NCI-H526 treated with DMSO at 0.1 percent for 48 hours (cell line): ENCODE measurements at regions not wholly inside any gene's neighbourhood (a gene's known extent, or its start where the extent isn't known, plus 50 kb on each side); places are given as distances from the start of the nearest gene placed in this dataset.

Experiments used
- DNase-seq: peaks from one replicate; lab custom pipeline; 2025; lab: John Stamatoyannopoulos, UW

GRCh38 chr5:92778261-92778660 lies 802.8 kb downstream of the NR2F1-AS1 start:
- no peak for DNase-seq

GRCh38 chr5:92777421-92777820 lies 803.6 kb downstream of the NR2F1-AS1 start:
- DNase-seq = no peak

DNA sequence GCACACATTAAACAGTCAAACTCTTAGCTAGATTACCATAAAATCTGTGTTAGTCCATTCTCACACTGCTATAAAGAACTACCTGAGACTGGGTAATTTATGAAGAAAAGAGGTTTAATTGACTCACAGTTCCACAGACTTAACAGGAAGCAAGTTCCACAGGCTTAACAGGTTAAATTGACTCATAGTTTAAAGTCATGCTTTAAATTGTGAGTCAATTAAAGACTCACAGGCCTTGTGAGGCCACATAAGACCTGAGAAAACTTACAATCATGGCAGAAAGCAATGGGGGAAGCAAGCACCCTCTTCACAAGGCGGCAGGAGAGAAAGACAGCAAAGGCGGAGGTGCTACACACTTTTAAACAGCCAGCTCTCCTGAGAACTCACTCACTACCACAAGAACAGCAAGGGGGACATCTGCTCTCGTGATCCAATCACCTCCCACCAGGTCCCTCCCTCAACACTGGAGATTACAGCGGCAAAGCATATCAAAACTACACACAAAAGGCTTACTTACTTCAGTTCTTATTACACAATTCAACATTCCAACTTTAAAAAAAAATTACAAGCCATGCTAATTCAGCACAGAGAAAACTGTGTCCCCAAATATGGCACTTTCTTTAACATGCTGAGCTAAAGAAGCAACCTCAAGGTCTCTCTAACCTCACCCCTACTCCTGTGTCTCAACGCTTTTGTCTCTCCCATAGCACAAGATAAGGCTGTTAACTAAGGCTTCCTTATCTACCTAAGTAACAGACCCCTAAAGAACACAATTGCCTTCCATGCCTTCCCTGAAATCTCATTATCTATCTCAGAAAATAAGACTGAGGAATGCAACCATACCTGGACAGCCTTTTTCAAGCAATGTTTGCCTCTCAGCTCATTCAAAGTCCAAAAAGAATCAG lies 805.1 kb downstream of the NR2F1-AS1 start:
- no peak for DNase-seq

GRCh38 chr5:92769978-92770377 lies 811.0 kb downstream of the NR2F1-AS1 start:
- no peak for DNase-seq

DNA sequence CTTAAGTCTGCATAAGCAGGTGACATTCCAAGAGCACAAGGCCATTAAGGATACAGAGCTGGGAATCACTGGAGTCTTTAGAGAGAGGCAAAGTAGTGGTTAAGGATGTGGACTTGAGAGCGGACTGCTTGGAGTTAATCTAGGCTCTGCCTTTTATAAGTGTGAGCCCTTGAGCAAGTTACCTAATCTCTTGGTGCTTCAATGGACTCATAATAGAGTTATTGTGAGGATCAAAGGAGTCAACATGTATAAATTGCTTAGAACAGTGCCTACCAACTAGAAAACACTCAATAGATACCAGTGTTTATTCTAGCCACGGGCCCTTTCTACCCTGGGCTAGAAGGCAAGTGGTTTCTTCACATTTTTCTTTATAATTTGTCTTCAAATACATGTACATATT lies 819.4 kb downstream of the NR2F1-AS1 start:
- no peak for DNase-seq

- DNase-seq = no peak
Observed at GRCh38 chr5:92760550-92760949, 820.5 kb downstream of the NR2F1-AS1 start.

DNA sequence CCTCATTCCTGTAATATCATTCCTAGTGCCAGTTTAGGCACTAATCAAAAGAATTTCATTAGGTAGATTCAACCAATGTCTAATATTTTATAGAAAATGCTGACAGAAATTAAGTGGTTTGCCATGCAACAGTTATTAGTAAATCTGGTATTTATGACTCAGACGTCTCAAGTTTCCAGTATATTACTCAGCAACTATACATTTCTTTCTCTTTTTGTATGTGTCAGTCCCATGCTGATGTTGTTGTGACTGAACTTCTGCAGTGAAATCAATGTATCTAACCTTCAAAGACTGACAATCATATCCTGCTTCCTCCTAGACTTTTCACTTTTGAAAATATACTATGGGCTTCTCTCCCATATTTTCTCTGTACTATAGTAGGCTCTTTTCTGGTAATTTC lies 822.5 kb downstream of the NR2F1-AS1 start:
- no peak for DNase-seq

- DNase-seq = no peak
Observed at GRCh38 chr5:92749943-92750342, 831.1 kb downstream of the NR2F1-AS1 start.

DNA sequence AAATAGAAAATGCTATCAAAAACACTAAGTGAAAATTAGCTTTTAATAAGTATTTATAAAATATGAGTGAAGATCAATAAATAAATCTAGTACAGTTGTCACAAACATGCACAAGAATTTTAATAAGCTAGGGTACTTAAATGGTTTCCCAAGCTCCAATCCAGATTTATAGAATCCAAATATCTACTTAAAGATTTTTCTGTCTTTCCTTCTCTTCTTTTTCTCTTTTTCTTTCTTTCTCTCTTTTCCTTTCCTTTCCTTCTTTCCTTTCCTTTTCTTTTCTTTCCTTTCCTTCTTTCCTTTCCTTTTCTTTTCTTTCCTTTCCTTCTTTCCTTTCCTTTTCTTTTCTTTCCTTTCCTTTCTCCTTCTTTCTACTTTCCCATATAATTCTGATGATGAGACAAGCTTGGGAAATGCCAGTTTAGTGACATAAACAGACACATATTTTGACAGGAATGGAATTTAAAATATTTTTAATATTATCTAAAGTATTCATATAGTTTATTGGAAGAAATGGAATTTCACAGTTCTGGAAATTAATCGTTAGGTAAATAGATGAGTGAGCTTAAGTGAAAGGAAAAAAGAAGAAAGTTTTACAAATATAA lies 832.8 kb downstream of the NR2F1-AS1 start:
- DNase-seq = no peak

GRCh38 chr5:92741906-92742305 lies 839.1 kb downstream of the NR2F1-AS1 start:
- DNase-seq = no peak

- DNase-seq = no peak
Observed at GRCh38 chr5:92734211-92734940, 846.6 kb downstream of the NR2F1-AS1 start.

GRCh38 chr5:92730486-92730885 lies 850.5 kb downstream of the NR2F1-AS1 start:
- no peak for DNase-seq

GRCh38 chr5:92729088-92729487 lies 851.9 kb downstream of the NR2F1-AS1 start:
- DNase-seq = no peak

DNA sequence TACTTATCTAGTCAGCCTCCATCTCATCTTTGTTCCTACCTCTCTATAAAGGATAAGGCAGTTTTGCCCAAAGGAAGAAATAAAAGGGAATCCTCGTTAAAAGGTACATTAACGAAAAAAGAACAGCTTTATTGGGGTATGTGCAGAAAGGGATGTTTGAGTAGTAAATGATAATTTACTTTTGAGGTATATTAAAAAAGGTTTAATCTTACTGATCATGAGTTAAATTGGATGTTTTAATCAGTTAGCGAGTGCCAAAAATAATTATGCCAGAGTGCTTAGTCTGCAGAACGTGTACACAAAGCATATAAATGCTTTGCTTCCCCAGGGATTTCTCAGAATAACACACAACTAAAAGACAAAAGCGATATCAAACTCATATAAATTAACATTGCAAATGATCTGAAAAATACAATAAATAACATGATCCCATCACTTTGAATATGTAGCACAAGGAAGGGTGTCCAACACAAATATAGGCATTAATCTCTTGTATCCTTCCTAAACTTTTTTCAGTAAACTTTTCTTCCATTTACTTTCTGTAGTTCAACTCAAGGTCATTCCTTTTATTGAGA lies 865.0 kb downstream of the NR2F1-AS1 start:
- DNase-seq = no peak

DNA sequence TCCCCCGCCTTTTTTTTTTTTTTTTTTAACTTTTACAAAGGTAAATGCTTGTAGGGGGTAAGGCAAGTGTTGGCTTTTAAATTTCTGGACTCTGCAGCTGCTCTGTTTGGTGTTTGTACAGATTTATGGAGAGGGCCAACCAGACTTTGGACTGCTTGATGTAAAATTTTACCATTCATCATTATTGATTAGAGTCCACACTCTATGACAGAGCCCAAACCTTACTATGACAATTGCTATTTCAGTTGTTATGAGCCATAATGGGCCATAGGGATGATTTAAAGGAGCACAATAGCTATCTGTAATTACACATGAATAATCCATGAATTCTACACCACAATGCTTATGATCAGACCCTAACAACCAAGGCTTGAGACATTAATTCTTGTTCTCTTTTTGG lies 867.2 kb downstream of the NR2F1-AS1 start:
- DNase-seq = no peak

GRCh38 chr5:92713335-92713743 lies 867.7 kb downstream of the NR2F1-AS1 start:
- DNase-seq = no peak

- DNase-seq = no peak
Observed at GRCh38 chr5:92711956-92712355, 869.1 kb downstream of the NR2F1-AS1 start.

- no peak for DNase-seq
Observed at GRCh38 chr5:92704590-92704989, 876.4 kb downstream of the NR2F1-AS1 start.

GRCh38 chr5:92703976-92704375 lies 877.0 kb downstream of the NR2F1-AS1 start:
- no peak for DNase-seq

GRCh38 chr5:92695123-92696003 lies 885.7 kb downstream of the NR2F1-AS1 start:
- DNase-seq = no peak

DNA sequence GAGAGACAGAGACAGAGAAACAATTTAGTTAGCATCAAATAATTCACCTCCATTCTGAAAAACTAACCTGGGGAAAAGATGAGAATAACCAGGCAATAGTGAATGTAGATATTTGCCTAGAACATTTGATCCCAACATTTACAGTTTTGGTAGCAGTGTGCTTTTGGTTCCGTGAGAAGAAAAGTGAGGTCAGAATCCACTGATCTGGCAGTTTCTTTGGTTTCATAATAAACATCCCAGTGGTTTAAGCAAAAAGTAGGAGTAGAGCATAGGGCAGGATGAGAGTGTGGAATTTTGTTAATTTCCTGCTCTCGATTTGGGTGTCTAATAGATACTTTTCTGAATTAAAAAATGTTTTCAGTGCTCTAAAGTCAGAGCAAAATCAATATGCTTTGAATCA lies 887.0 kb downstream of the NR2F1-AS1 start:
- DNase-seq = no peak
